BE2C (cell line): ENCODE measurements at regions not wholly inside any gene's neighbourhood (a gene's known extent, or its start where the extent isn't known, plus 50 kb on each side); places are given as distances from the start of the nearest gene placed in this dataset.
"Not testable (repeated sequence)": the region's sequence is repeated elsewhere in the genome, so short reads cannot be mapped to it uniquely, and the experiment has no call there.

Experiments used
- DNase-seq: peaks from one replicate; pipeline ENCODE4 v3.0.0-alpha.2; 2020
- H3K27me3 ChIP-seq: fragments of 250-450 bp; sonication (Bioruptor Pico); 2 replicates; pipeline ENCODE4 v1.5.1; 2020; ENCODE audit warnings: mild to moderate bottlenecking
- H3K36me3 ChIP-seq: fragments of 250-450 bp; sonication (Bioruptor Pico); 2 replicates; pipeline ENCODE4 v1.5.1; 2020; ENCODE audit warnings: mild to moderate bottlenecking
- H3K4me1 ChIP-seq: fragments of 250-450 bp; sonication (Bioruptor Pico); 2 replicates; pipeline ENCODE4 v1.5.1; 2020
- H3K4me3 ChIP-seq: 2 replicates; pipeline ENCODE4 v1.5.1; 2011; ENCODE audit warnings: low read depth, low read length
- H3K9me3 ChIP-seq: fragments of 250-450 bp; sonication (Bioruptor Pico); 2 replicates; pipeline ENCODE4 v1.5.1; 2020
- CTCF ChIP-seq: IDR thresholded peaks from 2 replicates; pipeline ENCODE4 v1.5.1; 2012; ENCODE audit warnings: mild to moderate bottlenecking, low read depth, low read length

DNA sequence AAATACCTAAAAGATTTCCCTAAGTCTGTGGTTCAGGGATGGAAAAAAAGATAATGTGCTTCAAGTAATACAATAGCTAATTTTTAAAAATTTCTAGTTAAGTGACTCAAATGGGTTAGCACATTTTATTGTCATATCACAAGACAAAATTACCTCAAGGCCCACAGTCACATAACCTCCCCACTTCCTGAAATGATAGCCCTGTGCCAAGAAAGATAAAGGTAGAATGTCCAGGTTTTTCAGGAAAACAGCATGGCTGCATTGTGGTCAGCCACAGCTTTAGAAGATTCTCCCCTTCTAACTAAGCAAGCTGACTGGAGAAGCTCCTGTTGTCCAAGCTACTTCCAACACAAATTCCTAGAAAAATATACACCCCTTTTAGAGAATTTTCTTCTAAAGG is 127.1 kb upstream of the SLC35G4 start:
- no peak for TF ChIP-seq CTCF

GRCh38 chr18:11480692-11481091 is 128.7 kb upstream of the SLC35G4 start:
- TF ChIP-seq CTCF, result no peak
- no peaks in the 10 kb centered on the region for H3K36me3 ChIP-seq
- no peak overlapping the region for H3K4me3 ChIP-seq
- no peaks in the 10 kb centered on the region for H3K9me3 ChIP-seq
- no peaks in the 10 kb centered on the region for H3K4me1 ChIP-seq
- no peak for DNase-seq
- H3K27me3 ChIP-seq, result no peaks in the 10 kb centered on the region

More for the DNA sequence above, 127.1 kb upstream of the SLC35G4 start:
- no peak overlapping the region for H3K4me3 ChIP-seq
- no peak for DNase-seq
- no peaks in the 10 kb centered on the region for H3K36me3 ChIP-seq
- no peaks in the 10 kb centered on the region for H3K4me1 ChIP-seq
- H3K27me3 ChIP-seq, result no peaks in the 10 kb centered on the region
- no peaks in the 10 kb centered on the region for H3K9me3 ChIP-seq

GRCh38 chr18:11479031-11479430 is 130.4 kb upstream of the SLC35G4 start:
- H3K27me3 ChIP-seq, H3K4me3 ChIP-seq, H3K9me3 ChIP-seq, H3K36me3 ChIP-seq, H3K4me1 ChIP-seq, DNase-seq: not testable (repeated sequence)

- no peak for TF ChIP-seq CTCF
- no peak for DNase-seq
- no peaks in the 10 kb centered on the region for H3K36me3 ChIP-seq
- no peaks in the 10 kb centered on the region for H3K4me1 ChIP-seq
- H3K9me3 ChIP-seq, result no peaks in the 10 kb centered on the region
- no peak overlapping the region for H3K4me3 ChIP-seq
- no peaks in the 10 kb centered on the region for H3K27me3 ChIP-seq
Observed at GRCh38 chr18:11470941-11471340, 138.5 kb upstream of the SLC35G4 start.

DNA sequence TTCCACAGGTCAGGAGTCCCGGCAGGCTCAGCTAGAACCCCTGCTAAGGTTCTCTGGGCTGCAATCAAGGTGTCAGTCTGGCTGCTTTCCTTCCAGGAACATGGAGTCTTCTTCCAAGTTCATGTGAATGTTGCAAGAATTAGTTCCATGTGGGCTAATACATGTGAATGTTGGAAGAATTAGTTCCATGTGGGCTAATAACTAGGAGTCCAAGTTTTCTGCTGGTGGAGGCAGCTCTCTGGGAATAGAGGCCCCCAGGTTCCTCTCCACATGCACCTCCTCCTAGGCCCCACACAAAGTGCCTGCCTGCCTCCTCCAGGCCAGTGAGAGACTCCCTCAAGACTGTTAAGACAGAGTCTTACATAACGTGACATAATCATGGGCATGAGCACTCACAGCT is 140.8 kb upstream of the SLC35G4 start:
- DNase-seq, result no peak
- H3K4me3 ChIP-seq, result no peak overlapping the region
- no peaks in the 10 kb centered on the region for H3K36me3 ChIP-seq
- TF ChIP-seq CTCF, result no peak
- no peaks in the 10 kb centered on the region for H3K9me3 ChIP-seq
- H3K27me3 ChIP-seq, result no peaks in the 10 kb centered on the region
- H3K4me1 ChIP-seq, result no peaks in the 10 kb centered on the region

- no peak overlapping the region for H3K4me3 ChIP-seq
- no peaks in the 10 kb centered on the region for H3K36me3 ChIP-seq
- no peak for TF ChIP-seq CTCF
- no peaks in the 10 kb centered on the region for H3K27me3 ChIP-seq
- no peak for DNase-seq
- no peaks in the 10 kb centered on the region for H3K9me3 ChIP-seq
- no peaks in the 10 kb centered on the region for H3K4me1 ChIP-seq
Observed at GRCh38 chr18:11468120-11468519, 141.3 kb upstream of the SLC35G4 start.

GRCh38 chr18:11467611-11468010 is 141.8 kb upstream of the SLC35G4 start:
- Histone ChIP-seq H3K4me1 (no peaks in the 10 kb centered on the region), H3K9me3 (no peaks in the 10 kb centered on the region), H3K36me3 (no peaks in the 10 kb centered on the region), H3K27me3 (no peaks in the 10 kb centered on the region), H3K4me3 (no peak overlapping the region)
- no peak for TF ChIP-seq CTCF
- DNase-seq, result no peak
